ENCODE measurements at regions not wholly inside any gene's neighbourhood (a gene's known extent, or its start where the extent isn't known, plus 50 kb on each side); places are given as distances from the start of the nearest gene placed in this dataset.

DNA sequence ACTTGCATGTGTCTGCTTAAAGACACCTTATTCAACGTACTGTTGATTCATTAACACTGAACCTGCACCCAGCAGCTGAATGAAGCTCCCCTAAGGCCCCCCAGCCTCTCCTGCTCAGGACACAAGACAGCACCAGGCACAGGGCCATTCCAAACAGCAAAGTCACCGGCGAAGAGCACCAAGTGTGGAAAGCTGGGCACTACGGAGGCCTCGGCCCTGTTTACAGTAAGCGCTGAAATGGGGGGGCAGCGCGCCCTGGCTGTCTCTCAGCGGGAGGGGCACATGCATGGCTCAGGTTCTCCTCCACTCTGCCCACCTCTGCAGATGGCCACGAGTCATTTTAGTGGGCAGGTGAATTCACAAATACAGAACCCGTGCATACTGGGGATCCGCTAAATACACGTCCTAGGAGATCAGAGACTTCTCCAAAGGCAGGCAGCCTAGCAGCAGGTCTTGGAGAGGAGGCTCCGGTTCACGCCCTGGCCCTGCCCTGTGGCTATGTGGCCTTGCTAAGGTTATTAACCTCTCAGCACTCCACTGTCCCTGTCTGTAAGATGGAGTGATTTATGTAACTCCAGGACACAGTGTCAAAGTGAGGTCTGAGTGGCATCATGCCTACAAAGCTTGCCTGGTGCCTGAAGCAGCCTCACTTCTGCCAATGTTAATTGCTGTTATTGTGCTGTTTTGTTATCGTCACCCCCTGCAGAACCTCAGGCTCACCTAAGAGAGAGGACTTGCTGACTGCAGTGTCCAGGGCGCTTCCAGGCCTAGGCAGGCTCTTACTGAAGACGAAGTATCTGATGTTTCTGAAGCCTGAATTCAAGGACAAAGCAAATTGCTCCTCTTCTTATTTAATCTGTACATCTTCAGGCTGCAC, 207.4 kb upstream of the SOX1 start:
- FAIRE-seq (no peak), DNase-seq (ENCODE audit: low read depth) (no peak)
- Histone ChIP-seq H3K36me3 (ENCODE audit: control insufficient read depth, insufficient read depth, low read length) (no peaks in the 10 kb centered on the region), H3K4me3 (ENCODE audit: low read depth, low read length) (no peak overlapping the region), H3K27me3 (ENCODE audit: control insufficient read depth, insufficient read depth, low read length) (no peaks in the 10 kb centered on the region)
- no peak for TF ChIP-seq CTCF (IDR thresholded peaks at IDR 0.05; ENCODE audit: insufficient read depth, low read length, severe bottlenecking)

GRCh38 chr13:111860231-111860552, 206.8 kb upstream of the SOX1 start:
- DNase-seq (ENCODE audit: low read depth) (no peak), FAIRE-seq (no peak)
- Histone ChIP-seq H3K27me3 (ENCODE audit: control insufficient read depth, insufficient read depth, low read length) (no peaks in the 10 kb centered on the region), H3K4me3 (ENCODE audit: low read depth, low read length) (no peak overlapping the region), H3K36me3 (ENCODE audit: control insufficient read depth, insufficient read depth, low read length) (no peaks in the 10 kb centered on the region)
- TF ChIP-seq CTCF (IDR thresholded peaks at IDR 0.05; ENCODE audit: insufficient read depth, low read length, severe bottlenecking): no peak

GRCh38 chr13:111861319-111861718, 205.6 kb upstream of the SOX1 start:
- H3K27me3 ChIP-seq (ENCODE audit: control insufficient read depth, insufficient read depth, low read length): no peaks in the 10 kb centered on the region
- no peak for DNase-seq (ENCODE audit: low read depth)

GRCh38 chr13:111861766-111862366, 205.1 kb upstream of the SOX1 start:
- no peak for FAIRE-seq

More at GRCh38 chr13:111861319-111861718, 205.6 kb upstream of the SOX1 start:
- H3K36me3 ChIP-seq (ENCODE audit: control insufficient read depth, insufficient read depth, low read length): no peaks in the 10 kb centered on the region
- no peak overlapping the region for H3K4me3 ChIP-seq (ENCODE audit: low read depth, low read length)
- TF ChIP-seq CTCF (IDR thresholded peaks at IDR 0.05; ENCODE audit: insufficient read depth, low read length, severe bottlenecking): no peak
- FAIRE-seq: no peak

GRCh38 chr13:111862836-111863815, 203.8 kb upstream of the SOX1 start:
- H3K36me3 ChIP-seq (ENCODE audit: control insufficient read depth, insufficient read depth, low read length): no peaks in the 10 kb centered on the region
- no peak for TF ChIP-seq CTCF (IDR thresholded peaks at IDR 0.05; ENCODE audit: insufficient read depth, low read length, severe bottlenecking)
- H3K4me3 ChIP-seq (ENCODE audit: low read depth, low read length): no peak overlapping the region
- DNase-seq (ENCODE audit: low read depth) (no peak), FAIRE-seq (no peak)
- H3K27me3 ChIP-seq (ENCODE audit: control insufficient read depth, insufficient read depth, low read length): no peaks in the 10 kb centered on the region

More at GRCh38 chr13:111861766-111862366, 205.1 kb upstream of the SOX1 start:
- no peak overlapping the region for H3K4me3 ChIP-seq (ENCODE audit: low read depth, low read length)
- H3K36me3 ChIP-seq (ENCODE audit: control insufficient read depth, insufficient read depth, low read length): no peaks in the 10 kb centered on the region
- H3K27me3 ChIP-seq (ENCODE audit: control insufficient read depth, insufficient read depth, low read length): no peaks in the 10 kb centered on the region
- DNase-seq (ENCODE audit: low read depth): no peak
- no peak for TF ChIP-seq CTCF (IDR thresholded peaks at IDR 0.05; ENCODE audit: insufficient read depth, low read length, severe bottlenecking)
